Activated naive CD8-positive, alpha-beta T cell treated with anti-CD3 and anti-CD28 coated beads, Interleukin-2, amount 50 U/mL, for 24 hours (primary cell): ENCODE measurements at regions not wholly inside any gene's neighbourhood (a gene's known extent, or its start where the extent isn't known, plus 50 kb on each side); places are given as distances from the start of the nearest gene placed in this dataset.
"Not testable (repeated sequence)": the region's sequence is repeated elsewhere in the genome, so short reads cannot be mapped to it uniquely, and the experiment has no call there.

ENCODE experiments used
- ATAC-seq: fragments of 150-1000 bp; cut with Tn5 transposase; one replicate; pipeline ENCODE4 v1.10.0; 2021
- DNase-seq: peaks from one replicate; pipeline ENCODE4 v3.0.0; 2021
- H3K27ac Mint-ChIP-seq: one replicate; pipeline ENCODE4 v1.8.0; 2021; ENCODE audit warnings: mild to moderate bottlenecking, mixed read lengths
- H3K27me3 Mint-ChIP-seq: one replicate; pipeline ENCODE4 v1.8.0; 2021; ENCODE audit warnings: mixed read lengths
- H3K36me3 Mint-ChIP-seq: one replicate; pipeline ENCODE4 v1.8.0; 2021; ENCODE audit warnings: low read depth, mixed read lengths
- H3K4me1 Mint-ChIP-seq: one replicate; pipeline ENCODE4 v1.8.0; 2021; ENCODE audit warnings: mixed read lengths
- H3K4me3 Mint-ChIP-seq: one replicate; pipeline ENCODE4 v1.8.0; 2021; ENCODE audit warnings: mild to moderate bottlenecking, moderate library complexity, mixed read lengths
- H3K9me3 Mint-ChIP-seq: one replicate; pipeline ENCODE4 v1.8.0; 2021; ENCODE audit warnings: mixed read lengths

GRCh38 chr9:135173066-135173465, 85.6 kb downstream of the OLFM1 start:
- Mint-ChIP-seq H3K27ac (no peak overlapping the region), H3K4me1 (no peaks in the 10 kb centered on the region), H3K9me3 (no peaks in the 10 kb centered on the region), H3K4me3 (no peak overlapping the region), H3K27me3 (no peaks in the 10 kb centered on the region), H3K36me3 (no peaks in the 10 kb centered on the region)
- DNase-seq (no peak), ATAC-seq (no peak)

GRCh38 chr9:135174248-135174647, 86.8 kb downstream of the OLFM1 start:
- no peak for ATAC-seq
- Mint-ChIP-seq H3K4me3 (no peak overlapping the region), H3K27me3 (no peaks in the 10 kb centered on the region), H3K27ac (no peak overlapping the region), H3K4me1 (no peaks in the 10 kb centered on the region), H3K9me3 (no peaks in the 10 kb centered on the region), H3K36me3 (no peaks in the 10 kb centered on the region)
- DNase-seq: no peak

GRCh38 chr9:135174981-135175380, 87.5 kb downstream of the OLFM1 start:
- no peaks in the 10 kb centered on the region for H3K9me3 Mint-ChIP-seq
- ATAC-seq (no peak), DNase-seq (no peak)
- no peak overlapping the region for H3K4me3 Mint-ChIP-seq
- H3K27me3 Mint-ChIP-seq: no peaks in the 10 kb centered on the region
- H3K27ac Mint-ChIP-seq: no peak overlapping the region
- no peaks in the 10 kb centered on the region for H3K36me3 Mint-ChIP-seq
- H3K4me1 Mint-ChIP-seq: no peaks in the 10 kb centered on the region

- no peaks in the 10 kb centered on the region for H3K27me3 Mint-ChIP-seq
- ATAC-seq (no peak), DNase-seq (no peak)
- H3K36me3 Mint-ChIP-seq: no peaks in the 10 kb centered on the region
- no peaks in the 10 kb centered on the region for H3K9me3 Mint-ChIP-seq
- no peak overlapping the region for H3K27ac Mint-ChIP-seq
- no peaks in the 10 kb centered on the region for H3K4me1 Mint-ChIP-seq
- H3K4me3 Mint-ChIP-seq: no peak overlapping the region
These were observed 88.8 kb downstream of the OLFM1 start for GRCh38 chr9:135176284-135176683.

GRCh38 chr9:135177562-135177961, 90.1 kb downstream of the OLFM1 start:
- not testable (repeated sequence) for H3K9me3 Mint-ChIP-seq, DNase-seq, H3K36me3 Mint-ChIP-seq, ATAC-seq, H3K27me3 Mint-ChIP-seq, H3K27ac Mint-ChIP-seq, H3K4me1 Mint-ChIP-seq, H3K4me3 Mint-ChIP-seq

GRCh38 chr9:135178498-135178897, 91.0 kb downstream of the OLFM1 start:
- H3K9me3 Mint-ChIP-seq: no peaks in the 10 kb centered on the region
- H3K4me1 Mint-ChIP-seq: no peaks in the 10 kb centered on the region
- no peaks in the 10 kb centered on the region for H3K27me3 Mint-ChIP-seq
- ATAC-seq: no peak
- no peak for DNase-seq
- H3K36me3 Mint-ChIP-seq: no peaks in the 10 kb centered on the region
- no peak overlapping the region for H3K27ac Mint-ChIP-seq
- H3K4me3 Mint-ChIP-seq: no peak overlapping the region

GRCh38 chr9:135179041-135179440, 91.6 kb downstream of the OLFM1 start:
- H3K36me3 Mint-ChIP-seq: no peaks in the 10 kb centered on the region
- DNase-seq: no peak
- H3K4me3 Mint-ChIP-seq: no peak overlapping the region
- H3K4me1 Mint-ChIP-seq: no peaks in the 10 kb centered on the region
- no peaks in the 10 kb centered on the region for H3K27me3 Mint-ChIP-seq
- H3K27ac Mint-ChIP-seq: no peak overlapping the region
- no peaks in the 10 kb centered on the region for H3K9me3 Mint-ChIP-seq
- ATAC-seq: no peak

- ATAC-seq (no peak), DNase-seq (no peak)
- no peaks in the 10 kb centered on the region for H3K36me3 Mint-ChIP-seq
- no peaks in the 10 kb centered on the region for H3K4me1 Mint-ChIP-seq
- no peaks in the 10 kb centered on the region for H3K27me3 Mint-ChIP-seq
- no peak overlapping the region for H3K27ac Mint-ChIP-seq
- H3K4me3 Mint-ChIP-seq: no peak overlapping the region
- H3K9me3 Mint-ChIP-seq: no peaks in the 10 kb centered on the region
These were observed 92.5 kb downstream of the OLFM1 start for GRCh38 chr9:135179976-135180375.

- Mint-ChIP-seq H3K4me3 (no peak overlapping the region), H3K36me3 (no peaks in the 10 kb centered on the region), H3K27ac (no peak overlapping the region), H3K27me3 (no peaks in the 10 kb centered on the region), H3K4me1 (no peaks in the 10 kb centered on the region), H3K9me3 (no peaks in the 10 kb centered on the region)
- peak; percentile 12 for ATAC-seq
- no peak for DNase-seq
These were observed 93.1 kb downstream of the OLFM1 start for GRCh38 chr9:135180586-135180985.

- Mint-ChIP-seq H3K9me3 (no peaks in the 10 kb centered on the region), H3K27me3 (no peaks in the 10 kb centered on the region), H3K4me3 (no peak overlapping the region), H3K36me3 (no peaks in the 10 kb centered on the region), H3K27ac (no peak overlapping the region), H3K4me1 (no peaks in the 10 kb centered on the region)
- ATAC-seq (no peak), DNase-seq (no peak)
These were observed 93.9 kb downstream of the OLFM1 start for GRCh38 chr9:135181336-135181735.

GRCh38 chr9:135181841-135182240, 94.4 kb downstream of the OLFM1 start:
- not testable (repeated sequence) for H3K27me3 Mint-ChIP-seq, H3K4me3 Mint-ChIP-seq, H3K27ac Mint-ChIP-seq, ATAC-seq, H3K4me1 Mint-ChIP-seq, H3K36me3 Mint-ChIP-seq, H3K9me3 Mint-ChIP-seq, DNase-seq

- H3K4me3 Mint-ChIP-seq: no peak overlapping the region
- DNase-seq (no peak), ATAC-seq (no peak)
- H3K27ac Mint-ChIP-seq: no peak overlapping the region
- H3K27me3 Mint-ChIP-seq: peaks cover 3% of the 10 kb centered on the region
- H3K9me3 Mint-ChIP-seq: no peaks in the 10 kb centered on the region
- H3K4me1 Mint-ChIP-seq: no peaks in the 10 kb centered on the region
- no peaks in the 10 kb centered on the region for H3K36me3 Mint-ChIP-seq
These were observed 95.6 kb downstream of the OLFM1 start for GRCh38 chr9:135183069-135183468.

- Mint-ChIP-seq H3K27ac (no peak overlapping the region), H3K4me1 (no peaks in the 10 kb centered on the region), H3K9me3 (no peaks in the 10 kb centered on the region), H3K27me3 (peaks cover 3% of the 10 kb centered on the region), H3K4me3 (no peak overlapping the region), H3K36me3 (no peaks in the 10 kb centered on the region)
- ATAC-seq: no peak
- DNase-seq: no peak
These were observed 96.2 kb downstream of the OLFM1 start for GRCh38 chr9:135183528-135184180.

GRCh38 chr9:135184181-135185053, 96.9 kb downstream of the OLFM1 start:
- Mint-ChIP-seq H3K4me3 (no peak overlapping the region), H3K27ac (no peak overlapping the region), H3K36me3 (no peaks in the 10 kb centered on the region), H3K4me1 (no peaks in the 10 kb centered on the region), H3K27me3 (peaks cover 3% of the 10 kb centered on the region), H3K9me3 (no peaks in the 10 kb centered on the region)
- no peak for DNase-seq
- no peak for ATAC-seq

- no peaks in the 10 kb centered on the region for H3K36me3 Mint-ChIP-seq
- DNase-seq (no peak), ATAC-seq (no peak)
- H3K9me3 Mint-ChIP-seq: no peaks in the 10 kb centered on the region
- no peaks in the 10 kb centered on the region for H3K4me1 Mint-ChIP-seq
- H3K4me3 Mint-ChIP-seq: no peak overlapping the region
- H3K27ac Mint-ChIP-seq: no peak overlapping the region
- peaks cover 3% of the 10 kb centered on the region for H3K27me3 Mint-ChIP-seq
These were observed 97.6 kb downstream of the OLFM1 start for GRCh38 chr9:135185060-135185459.
